Muscle of leg (tissue), 3 donors: ENCODE measurements at regions not wholly inside any gene's neighbourhood (a gene's known extent, or its start where the extent isn't known, plus 50 kb on each side); places are given as distances from the start of the nearest gene placed in this dataset.
"Not testable (repeated sequence)": the region's sequence is repeated elsewhere in the genome, so short reads cannot be mapped to it uniquely, and the experiment has no call there.

Experiments used
- DNase-seq: peaks from one replicate; pipeline ENCODE4 v3.0.0; 2013
- H3K27ac ChIP-seq: one replicate; pipeline ENCODE4 v1.5.1; 2013; ENCODE audit warnings: mild to moderate bottlenecking, low read length, control low read depth
- H3K27me3 ChIP-seq: one replicate; pipeline ENCODE4 v1.6.1; 2013; ENCODE audit warnings: low read length; ENCODE audit not compliant: control insufficient read depth, insufficient read depth
- H3K36me3 ChIP-seq: one replicate; pipeline ENCODE4 v1.6.1; 2013; ENCODE audit warnings: low read length; ENCODE audit not compliant: control insufficient read depth, insufficient read depth
- H3K4me1 ChIP-seq: one replicate; pipeline ENCODE4 v1.6.1; 2013; ENCODE audit warnings: low read length; ENCODE audit not compliant: control insufficient read depth, insufficient read depth
- H3K4me3 ChIP-seq: one replicate; pipeline ENCODE4 v1.5.1; 2013; ENCODE audit warnings: low read length, control low read depth
- H3K9me3 ChIP-seq: replicated peaks from 2 replicates; pipeline ENCODE4 v1.6.1; 2013; ENCODE audit warnings: low read depth, low read length; ENCODE audit not compliant: control insufficient read depth
- WGBS: methylation state at CpG from one replicate; pipeline ENCODE4 v1.1.5; 2013; ENCODE audit warnings: missing lambda C conversion rate; ENCODE audit not compliant: insufficient coverage; 5-methylcytosine and 5-hydroxymethylcytosine counted together

- no CpG with 5 or more reads among the region's 1 CpG for WGBS
- H3K27me3 ChIP-seq, result no peaks in the 10 kb centered on the region
- no peak overlapping the region for H3K27ac ChIP-seq
- H3K4me1 ChIP-seq, result no peaks in the 10 kb centered on the region
- H3K4me3 ChIP-seq, result no peak overlapping the region
- no peak for DNase-seq
- H3K36me3 ChIP-seq, result no peaks in the 10 kb centered on the region
- no peaks in the 10 kb centered on the region for H3K9me3 ChIP-seq
Observed at GRCh38 chr5:23451156-23451555, 56.3 kb upstream of the PRDM9 start.

DNA sequence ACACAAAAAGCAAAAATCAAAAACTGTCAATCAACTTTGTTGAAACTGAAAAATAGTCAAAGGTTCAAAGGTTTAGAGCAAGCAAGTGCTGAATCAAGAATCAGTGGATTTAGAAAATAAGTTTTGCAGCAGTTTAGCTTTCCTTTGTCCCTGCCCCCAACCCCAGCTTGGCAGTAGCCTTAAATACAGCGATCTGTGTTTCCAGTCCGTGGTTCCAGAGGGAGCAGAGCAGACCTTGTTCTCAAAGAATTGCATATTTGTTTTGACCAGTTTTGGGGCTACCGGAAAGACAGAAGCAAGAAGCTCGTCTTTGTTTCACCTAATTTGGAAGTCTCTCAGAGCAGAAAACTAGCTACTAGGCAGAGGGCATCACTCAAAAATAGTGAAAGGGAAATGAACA, 57.2 kb upstream of the PRDM9 start:
- H3K27me3 ChIP-seq, result no peaks in the 10 kb centered on the region
- no peak overlapping the region for H3K27ac ChIP-seq
- H3K4me3 ChIP-seq, result no peak overlapping the region
- DNase-seq, result peak; percentile 39
- H3K4me1 ChIP-seq, result no peaks in the 10 kb centered on the region
- 51% methylated on average over 4 of the region's 4 CpGs for WGBS
- no peaks in the 10 kb centered on the region for H3K9me3 ChIP-seq
- no peaks in the 10 kb centered on the region for H3K36me3 ChIP-seq

GRCh38 chr5:23448627-23449026, 58.8 kb upstream of the PRDM9 start:
- DNase-seq, result no peak
- no peaks in the 10 kb centered on the region for H3K4me1 ChIP-seq
- no peak overlapping the region for H3K27ac ChIP-seq
- H3K9me3 ChIP-seq, result no peaks in the 10 kb centered on the region
- no peaks in the 10 kb centered on the region for H3K36me3 ChIP-seq
- no peaks in the 10 kb centered on the region for H3K27me3 ChIP-seq
- H3K4me3 ChIP-seq, result no peak overlapping the region

- DNase-seq, result peak; percentile 85
- no peaks in the 10 kb centered on the region for H3K9me3 ChIP-seq
- 40% methylated on average over 1 of the region's 6 CpGs for WGBS
- no peaks in the 10 kb centered on the region for H3K27me3 ChIP-seq
- H3K4me3 ChIP-seq, result no peak overlapping the region
- H3K4me1 ChIP-seq, result no peaks in the 10 kb centered on the region
- H3K36me3 ChIP-seq, result no peaks in the 10 kb centered on the region
- H3K27ac ChIP-seq, result no peak overlapping the region
Observed at GRCh38 chr5:23446424-23446823, 61.0 kb upstream of the PRDM9 start.

- H3K9me3 ChIP-seq, result no peaks in the 10 kb centered on the region
- no peak overlapping the region for H3K27ac ChIP-seq
- H3K4me3 ChIP-seq, result no peak overlapping the region
- no CpG with 5 or more reads among the region's 1 CpG for WGBS
- no peaks in the 10 kb centered on the region for H3K27me3 ChIP-seq
- no peaks in the 10 kb centered on the region for H3K36me3 ChIP-seq
- no peaks in the 10 kb centered on the region for H3K4me1 ChIP-seq
- DNase-seq, result no peak
Observed at GRCh38 chr5:23445573-23445972, 61.8 kb upstream of the PRDM9 start.

GRCh38 chr5:23440703-23441102, 66.7 kb upstream of the PRDM9 start:
- DNase-seq, result no peak
- 50% methylated on average over 1 of the region's 1 CpG for WGBS
- Histone ChIP-seq H3K27ac (no peak overlapping the region), H3K36me3 (no peaks in the 10 kb centered on the region), H3K9me3 (no peaks in the 10 kb centered on the region), H3K27me3 (no peaks in the 10 kb centered on the region), H3K4me1 (peaks cover 2% of the 10 kb centered on the region), H3K4me3 (no peak overlapping the region)

GRCh38 chr5:23437011-23437410, 70.4 kb upstream of the PRDM9 start:
- no peaks in the 10 kb centered on the region for H3K36me3 ChIP-seq

DNA sequence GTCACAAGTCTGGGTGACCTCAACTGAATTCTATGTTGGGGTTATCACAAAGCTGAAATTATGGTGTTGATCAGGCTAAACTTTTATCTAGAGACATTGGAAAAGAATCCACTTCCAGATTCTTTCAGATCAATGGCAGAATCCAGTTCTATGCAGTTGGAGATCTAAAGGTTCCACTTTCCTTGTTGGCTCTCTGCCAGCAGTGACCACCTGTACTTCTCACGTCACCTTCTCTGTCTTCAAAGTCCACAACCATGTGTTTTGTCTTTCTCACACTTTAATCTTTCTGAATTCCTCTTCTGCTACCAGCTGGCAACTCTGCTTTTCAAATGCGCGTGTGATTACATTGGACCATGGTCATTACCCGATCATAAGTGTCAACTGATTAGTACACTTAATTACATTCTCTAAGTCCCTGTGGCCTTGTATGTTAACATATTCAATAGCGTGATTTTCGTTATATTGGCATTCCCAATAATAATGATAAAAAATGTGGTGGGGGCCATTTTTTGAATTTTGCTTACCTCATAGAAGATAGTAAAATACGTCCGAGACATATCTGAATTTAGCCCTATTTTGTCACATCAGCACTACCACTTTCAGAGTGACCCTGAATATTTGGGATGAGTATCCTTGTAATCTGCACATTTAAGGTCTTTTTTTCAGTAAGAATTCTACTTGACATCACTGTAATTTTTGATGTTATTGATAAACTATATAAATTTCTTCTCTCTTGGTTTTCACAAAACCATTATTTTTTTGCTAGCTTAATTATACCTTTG, 73.7 kb upstream of the PRDM9 start:
- Histone ChIP-seq H3K27me3 (no peaks in the 10 kb centered on the region), H3K4me3 (no peak overlapping the region), H3K4me1 (peaks cover 2% of the 10 kb centered on the region), H3K9me3 (no peaks in the 10 kb centered on the region), H3K36me3 (no peaks in the 10 kb centered on the region), H3K27ac (no peak overlapping the region)
- WGBS, result 60% methylated on average over 1 of the region's 8 CpGs
- DNase-seq, result no peak

More at GRCh38 chr5:23437011-23437410, 70.4 kb upstream of the PRDM9 start:
- Histone ChIP-seq H3K9me3 (no peaks in the 10 kb centered on the region), H3K4me1 (peaks cover 2% of the 10 kb centered on the region), H3K27ac (no peak overlapping the region), H3K27me3 (no peaks in the 10 kb centered on the region), H3K4me3 (no peak overlapping the region)
- DNase-seq, result peak; percentile 55

GRCh38 chr5:23428705-23429104, 78.7 kb upstream of the PRDM9 start:
- no peaks in the 10 kb centered on the region for H3K27me3 ChIP-seq
- H3K36me3 ChIP-seq, result no peaks in the 10 kb centered on the region
- no peaks in the 10 kb centered on the region for H3K4me1 ChIP-seq
- no peak overlapping the region for H3K4me3 ChIP-seq
- no peaks in the 10 kb centered on the region for H3K9me3 ChIP-seq
- no peak overlapping the region for H3K27ac ChIP-seq
- WGBS, result no CpG with 5 or more reads among the region's 1 CpG
- DNase-seq, result no peak

- DNase-seq, H3K4me3 ChIP-seq, H3K36me3 ChIP-seq, H3K27ac ChIP-seq, H3K27me3 ChIP-seq, H3K9me3 ChIP-seq, H3K4me1 ChIP-seq: not testable (repeated sequence)
- WGBS, result no CpG with 5 or more reads among the region's 3 CpGs
Observed at GRCh38 chr5:23420214-23420613, 87.2 kb upstream of the PRDM9 start.

GRCh38 chr5:23419115-23419514, 88.3 kb upstream of the PRDM9 start:
- no peaks in the 10 kb centered on the region for H3K9me3 ChIP-seq
- no peak overlapping the region for H3K27ac ChIP-seq
- no CpG with 5 or more reads among the region's 1 CpG for WGBS
- no peaks in the 10 kb centered on the region for H3K36me3 ChIP-seq
- H3K4me3 ChIP-seq, result no peak overlapping the region
- no peaks in the 10 kb centered on the region for H3K27me3 ChIP-seq
- no peak for DNase-seq
- H3K4me1 ChIP-seq, result no peaks in the 10 kb centered on the region
